ENCODE measurements at regions not wholly inside any gene's neighbourhood (a gene's known extent, or its start where the extent isn't known, plus 50 kb on each side); places are given as distances from the start of the nearest gene placed in this dataset.

DNA sequence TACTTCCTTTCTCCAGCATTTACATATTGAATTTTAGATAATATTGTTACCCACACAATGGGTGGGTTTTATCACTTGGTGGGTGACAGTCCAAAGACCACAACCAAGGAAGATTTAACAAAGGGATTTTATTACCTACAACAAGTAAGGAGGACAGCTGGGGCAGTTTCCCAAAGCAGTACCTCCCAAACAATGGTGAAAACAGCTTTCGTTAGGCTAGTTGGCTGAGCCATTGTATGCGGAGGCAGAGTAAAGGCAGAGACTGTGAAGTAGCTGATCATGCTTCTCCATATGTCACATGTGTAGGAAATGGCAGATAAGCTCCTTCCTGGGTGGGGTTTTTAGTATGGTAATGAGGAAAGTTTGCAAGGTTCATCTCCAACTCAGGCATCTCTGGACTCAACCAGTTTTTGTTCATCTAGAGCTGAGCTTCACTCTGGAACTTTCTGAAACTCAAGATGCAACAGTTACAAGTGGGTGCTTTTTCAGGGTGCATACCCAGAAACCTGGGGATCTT is 104.3 kb upstream of the PSMD7 start:
- H3K9ac ChIP-seq (ENCODE audit: low read length) = no peak overlapping the region
- no peak overlapping the region for H3K18ac ChIP-seq (ENCODE audit: low read length)
- H2BK5ac ChIP-seq (ENCODE audit: low read depth, low read length, poor library complexity) = no peak overlapping the region
- H3K4me2 ChIP-seq (ENCODE audit: low read length) = no peak overlapping the region
- no peak overlapping the region for H3K4me3 ChIP-seq (ENCODE audit: low read depth, low read length)
- H3K9me3 ChIP-seq (ENCODE audit: insufficient read depth, low read depth, low read length) = no peaks in the 10 kb centered on the region
- H3K27me3 ChIP-seq (ENCODE audit: insufficient read depth, low read length) = no peaks in the 10 kb centered on the region
- H3K23ac ChIP-seq (ENCODE audit: low read length) = no peak overlapping the region
- no peaks in the 10 kb centered on the region for H3K36me3 ChIP-seq (ENCODE audit: control insufficient read depth in 1 of 2, insufficient read depth in 2 of 2, low read length in 2 of 2)
- H4K12ac ChIP-seq (ENCODE audit: low read depth, low read length) = no peak overlapping the region
- H2BK12ac ChIP-seq (ENCODE audit: low read length) = no peak overlapping the region
- H4K91ac ChIP-seq (ENCODE audit: low read depth, low read length) = no peak overlapping the region
- no peak overlapping the region for H3K27ac ChIP-seq (ENCODE audit: low read depth, low read length)
- no peak for DNase-seq
- H3K79me2 ChIP-seq (ENCODE audit: control insufficient read depth, insufficient read depth, low read length, poor library complexity) = no peaks in the 10 kb centered on the region
- no CpG with 5 or more reads among the region's 2 CpGs for WGBS (ENCODE audit: extremely low coverage, insufficient coverage, insufficient read length)
- no peak overlapping the region for H3K14ac ChIP-seq (ENCODE audit: low read length)
- no peak overlapping the region for H2BK120ac ChIP-seq (ENCODE audit: insufficient read depth, low read length, poor library complexity)
- no peak overlapping the region for H2AFZ ChIP-seq (ENCODE audit: insufficient read depth, low read length, poor library complexity)
- no peaks in the 10 kb centered on the region for H3K4me1 ChIP-seq (ENCODE audit: control insufficient read depth in 1 of 2, insufficient read depth in 2 of 2, low read length in 2 of 2)
- no peak overlapping the region for H2AK5ac ChIP-seq (ENCODE audit: low read length)
- no peaks in the 10 kb centered on the region for H3K79me1 ChIP-seq (ENCODE audit: low read length)
- H3K4ac ChIP-seq (ENCODE audit: low read depth, low read length) = no peak overlapping the region
- H4K8ac ChIP-seq (ENCODE audit: low read depth, low read length) = no peak overlapping the region

DNA sequence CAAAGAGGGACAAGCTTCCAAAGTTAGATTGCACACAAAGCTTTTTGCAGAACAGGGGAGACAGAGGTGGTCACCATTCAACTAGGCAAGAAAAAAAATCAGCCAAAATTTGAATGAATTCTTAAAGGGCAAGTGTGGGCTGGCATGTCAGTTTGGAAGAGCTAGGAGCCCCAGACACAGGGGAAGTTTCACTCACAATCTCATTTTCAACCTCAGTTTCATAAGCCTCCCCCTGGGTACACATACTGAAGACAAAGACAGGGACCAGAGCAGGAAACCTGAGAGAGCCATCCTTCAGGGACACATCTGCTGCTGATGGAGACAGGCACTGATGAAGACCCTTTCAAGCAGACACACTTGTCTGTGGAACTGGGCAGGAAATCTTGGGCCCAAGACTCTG is 106.3 kb upstream of the PSMD7 start:
- Histone ChIP-seq H3K23ac (ENCODE audit: low read length) (no peak overlapping the region), H3K36me3 (ENCODE audit: control insufficient read depth in 1 of 2, insufficient read depth in 2 of 2, low read length in 2 of 2) (no peaks in the 10 kb centered on the region), H3K18ac (ENCODE audit: low read length) (no peak overlapping the region), H4K8ac (ENCODE audit: low read depth, low read length) (no peak overlapping the region), H2BK5ac (ENCODE audit: low read depth, low read length, poor library complexity) (no peak overlapping the region), H4K12ac (ENCODE audit: low read depth, low read length) (no peak overlapping the region), H2BK12ac (ENCODE audit: low read length) (no peak overlapping the region), H3K4me3 (ENCODE audit: low read depth, low read length) (no peak overlapping the region), H3K79me2 (ENCODE audit: control insufficient read depth, insufficient read depth, low read length, poor library complexity) (no peaks in the 10 kb centered on the region), H2AFZ (ENCODE audit: insufficient read depth, low read length, poor library complexity) (no peak overlapping the region), H2BK120ac (ENCODE audit: insufficient read depth, low read length, poor library complexity) (no peak overlapping the region), H3K9ac (ENCODE audit: low read length) (no peak overlapping the region), H2AK5ac (ENCODE audit: low read length) (no peak overlapping the region), H3K27ac (ENCODE audit: low read depth, low read length) (no peak overlapping the region), H3K4me2 (ENCODE audit: low read length) (no peak overlapping the region), H3K9me3 (ENCODE audit: insufficient read depth, low read depth, low read length) (no peaks in the 10 kb centered on the region), H3K79me1 (ENCODE audit: low read length) (no peaks in the 10 kb centered on the region), H4K91ac (ENCODE audit: low read depth, low read length) (no peak overlapping the region), H3K14ac (ENCODE audit: low read length) (no peak overlapping the region), H3K4me1 (ENCODE audit: control insufficient read depth in 1 of 2, insufficient read depth in 2 of 2, low read length in 2 of 2) (no peaks in the 10 kb centered on the region), H3K4ac (ENCODE audit: low read depth, low read length) (no peak overlapping the region), H3K27me3 (ENCODE audit: insufficient read depth, low read length) (no peaks in the 10 kb centered on the region)
- no peak for DNase-seq

DNA sequence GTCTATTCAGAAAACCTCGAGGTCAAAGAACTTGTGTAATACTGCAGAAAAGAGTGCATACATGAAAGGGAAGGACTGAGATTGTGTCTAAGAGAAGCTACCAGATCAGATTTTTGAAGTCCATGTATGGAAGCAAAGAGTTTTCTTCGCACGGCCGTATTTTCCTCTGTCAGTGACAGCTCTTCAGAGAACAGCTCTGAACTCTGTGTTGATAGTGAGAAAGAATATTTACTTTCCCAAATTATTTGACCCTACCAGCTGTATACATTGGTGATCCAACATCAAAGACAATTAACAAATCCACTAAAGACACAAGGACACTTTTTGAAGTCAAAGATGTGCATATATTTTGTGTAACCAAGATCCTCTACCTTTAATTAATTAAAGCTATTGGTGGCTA is 107.8 kb upstream of the PSMD7 start:
- DNase-seq = no peak
- Histone ChIP-seq H3K18ac (ENCODE audit: low read length) (no peak overlapping the region), H3K36me3 (ENCODE audit: control insufficient read depth in 1 of 2, insufficient read depth in 2 of 2, low read length in 2 of 2) (no peaks in the 10 kb centered on the region), H4K91ac (ENCODE audit: low read depth, low read length) (no peak overlapping the region), H3K9me3 (ENCODE audit: insufficient read depth, low read depth, low read length) (no peaks in the 10 kb centered on the region), H4K8ac (ENCODE audit: low read depth, low read length) (no peak overlapping the region), H3K27me3 (ENCODE audit: insufficient read depth, low read length) (no peaks in the 10 kb centered on the region), H3K27ac (ENCODE audit: low read depth, low read length) (no peak overlapping the region), H3K9ac (ENCODE audit: low read length) (no peak overlapping the region), H2BK5ac (ENCODE audit: low read depth, low read length, poor library complexity) (no peak overlapping the region), H3K79me1 (ENCODE audit: low read length) (no peaks in the 10 kb centered on the region), H3K4me1 (ENCODE audit: control insufficient read depth in 1 of 2, insufficient read depth in 2 of 2, low read length in 2 of 2) (no peaks in the 10 kb centered on the region), H2AFZ (ENCODE audit: insufficient read depth, low read length, poor library complexity) (no peak overlapping the region), H2BK12ac (ENCODE audit: low read length) (no peak overlapping the region), H3K14ac (ENCODE audit: low read length) (no peak overlapping the region), H2BK120ac (ENCODE audit: insufficient read depth, low read length, poor library complexity) (no peak overlapping the region), H2AK5ac (ENCODE audit: low read length) (no peak overlapping the region), H3K79me2 (ENCODE audit: control insufficient read depth, insufficient read depth, low read length, poor library complexity) (no peaks in the 10 kb centered on the region), H3K23ac (ENCODE audit: low read length) (no peak overlapping the region), H3K4me2 (ENCODE audit: low read length) (no peak overlapping the region), H3K4me3 (ENCODE audit: low read depth, low read length) (no peak overlapping the region), H4K12ac (ENCODE audit: low read depth, low read length) (no peak overlapping the region), H3K4ac (ENCODE audit: low read depth, low read length) (no peak overlapping the region)
- no CpG with 5 or more reads among the region's 4 CpGs for WGBS (ENCODE audit: extremely low coverage, insufficient coverage, insufficient read length)

- H2BK120ac ChIP-seq (ENCODE audit: insufficient read depth, low read length, poor library complexity) = no peak overlapping the region
- H3K9ac ChIP-seq (ENCODE audit: low read length) = no peak overlapping the region
- H3K9me3 ChIP-seq (ENCODE audit: insufficient read depth, low read depth, low read length) = no peaks in the 10 kb centered on the region
- no peak overlapping the region for H2AK5ac ChIP-seq (ENCODE audit: low read length)
- H3K4ac ChIP-seq (ENCODE audit: low read depth, low read length) = no peak overlapping the region
- H3K27ac ChIP-seq (ENCODE audit: low read depth, low read length) = no peak overlapping the region
- no peaks in the 10 kb centered on the region for H3K27me3 ChIP-seq (ENCODE audit: insufficient read depth, low read length)
- H3K4me2 ChIP-seq (ENCODE audit: low read length) = no peak overlapping the region
- no peak overlapping the region for H4K12ac ChIP-seq (ENCODE audit: low read depth, low read length)
- H3K18ac ChIP-seq (ENCODE audit: low read length) = no peak overlapping the region
- DNase-seq = no peak
- H3K4me1 ChIP-seq (ENCODE audit: control insufficient read depth in 1 of 2, insufficient read depth in 2 of 2, low read length in 2 of 2) = no peaks in the 10 kb centered on the region
- no peak overlapping the region for H3K4me3 ChIP-seq (ENCODE audit: low read depth, low read length)
- H4K91ac ChIP-seq (ENCODE audit: low read depth, low read length) = no peak overlapping the region
- no CpG with 5 or more reads among the region's 3 CpGs for WGBS (ENCODE audit: extremely low coverage, insufficient coverage, insufficient read length)
- H3K79me1 ChIP-seq (ENCODE audit: low read length) = no peaks in the 10 kb centered on the region
- H3K14ac ChIP-seq (ENCODE audit: low read length) = no peak overlapping the region
- no peak overlapping the region for H2BK5ac ChIP-seq (ENCODE audit: low read depth, low read length, poor library complexity)
- H3K23ac ChIP-seq (ENCODE audit: low read length) = no peak overlapping the region
- no peaks in the 10 kb centered on the region for H3K79me2 ChIP-seq (ENCODE audit: control insufficient read depth, insufficient read depth, low read length, poor library complexity)
- no peak overlapping the region for H2AFZ ChIP-seq (ENCODE audit: insufficient read depth, low read length, poor library complexity)
- no peak overlapping the region for H2BK12ac ChIP-seq (ENCODE audit: low read length)
- H4K8ac ChIP-seq (ENCODE audit: low read depth, low read length) = no peak overlapping the region
- H3K36me3 ChIP-seq (ENCODE audit: control insufficient read depth in 1 of 2, insufficient read depth in 2 of 2, low read length in 2 of 2) = no peaks in the 10 kb centered on the region
These were observed 110.0 kb upstream of the PSMD7 start for GRCh38 chr16:74186561-74186971.
